Tibial artery (tissue), 4 donors: ENCODE measurements at regions not wholly inside any gene's neighbourhood (a gene's known extent, or its start where the extent isn't known, plus 50 kb on each side); places are given as distances from the start of the nearest gene placed in this dataset.
"Not testable (repeated sequence)": the region's sequence is repeated elsewhere in the genome, so short reads cannot be mapped to it uniquely, and the experiment has no call there.

Experiments used
- DNase-seq, 2 donors: peaks; one replicate each; pipeline ENCODE4 v3.0.0-alpha.2; 2019
- H3K27ac ChIP-seq, 2 donors: fragments of 200-600 bp; sonication (generic) in 1 of 2; 1 replicate in 1 of 2; 2 replicates in 1 of 2; pipeline ENCODE4 v1.5.1; 2018 to 2019; ENCODE audit warnings: mild to moderate bottlenecking in 1 of 2
- H3K27me3 ChIP-seq, 2 donors: fragments of 200-600 bp; sonication (generic) in 1 of 2; one replicate each; pipeline versions ENCODE4 v1.5.1 to v1.6.0; 2016 to 2019
- H3K36me3 ChIP-seq, 3 donors: fragments of 200-600 bp; sonication (generic) in 2 of 3; one replicate each; pipeline ENCODE4 v1.5.1; 2016 to 2019; ENCODE audit warnings: mild to moderate bottlenecking in 2 of 3
- H3K4me1 ChIP-seq, 4 donors: fragments of 200-600 bp; sonication (generic) in 2 of 4; 1 replicate in 3 of 4; 2 replicates in 1 of 4; pipeline ENCODE4 v1.5.1; 2016 to 2019
- H3K4me3 ChIP-seq, 2 donors: fragments of 200-600 bp; sonication (generic) in 1 of 2; 1 replicate in 1 of 2; 2 replicates in 1 of 2; pipeline ENCODE4 v1.5.1; 2018 to 2019; ENCODE audit warnings: mild to moderate bottlenecking in 2 of 2
- H3K9me3 ChIP-seq, 3 donors: fragments of 200-600 bp; sonication (generic) in 1 of 3; one replicate each; pipeline ENCODE4 v1.5.1; 2016 to 2019
- CTCF ChIP-seq, 2 experiments: fragments of 200-600 bp in 1 of 2; fragments of 450-650 bp in 1 of 2; IDR thresholded peaks; one replicate each; pipeline ENCODE4 v1.5.1; 2017 to 2019; ENCODE audit warnings: antibody characterized with exemption in 2 of 2, mild to moderate bottlenecking in 1 of 2, moderate library complexity in 1 of 2
- intact Hi-C: fragments of 100-400 bp; cut with DNase I; formaldehyde crosslinking; loops from one replicate; pipeline ENCODE4 v1.15.0; 2023; ENCODE audit warnings: low total_unique reads

GRCh38 chr3:193023218-193023617 lies 105.6 kb upstream of the MB21D2 start:
- Histone ChIP-seq H3K36me3 (no peaks in the 10 kb centered on the region), H3K27me3 (no peaks in the 10 kb centered on the region), H3K9me3 (no peaks in the 10 kb centered on the region), H3K4me1 (no peaks in the 10 kb centered on the region), H3K4me3 (no peak overlapping the region), H3K27ac (no peak overlapping the region)
- TF ChIP-seq CTCF (IDR thresholded peaks at IDR 0.05): no peak
- intact Hi-C loops: no loop called here
- DNase-seq: no peak

- no peaks in the 10 kb centered on the region for H3K4me1 ChIP-seq
- no peaks in the 10 kb centered on the region for H3K27me3 ChIP-seq
- no peak for TF ChIP-seq CTCF (IDR thresholded peaks at IDR 0.05)
- H3K36me3 ChIP-seq: no peaks in the 10 kb centered on the region
- DNase-seq: no peak
- intact Hi-C loops: no loop called here
- H3K27ac ChIP-seq: no peak overlapping the region
- H3K4me3 ChIP-seq: no peak overlapping the region
- no peaks in the 10 kb centered on the region for H3K9me3 ChIP-seq
Measured at GRCh38 chr3:193028258-193028657, 110.6 kb upstream of the MB21D2 start.

- Histone ChIP-seq H3K27ac (no peak overlapping the region), H3K27me3 (no peaks in the 10 kb centered on the region), H3K36me3 (no peaks in the 10 kb centered on the region), H3K4me3 (no peak overlapping the region), H3K4me1 (no peaks in the 10 kb centered on the region), H3K9me3 (no peaks in the 10 kb centered on the region)
- no peak for DNase-seq
- TF ChIP-seq CTCF (IDR thresholded peaks at IDR 0.05): no peak
- intact Hi-C loops: no loop called here
Measured at GRCh38 chr3:193029800-193030199, 112.1 kb upstream of the MB21D2 start.

GRCh38 chr3:193030276-193030675 lies 112.6 kb upstream of the MB21D2 start:
- Histone ChIP-seq H3K9me3 (no peaks in the 10 kb centered on the region), H3K36me3 (no peaks in the 10 kb centered on the region), H3K4me1 (no peaks in the 10 kb centered on the region), H3K27me3 (no peaks in the 10 kb centered on the region), H3K27ac (no peak overlapping the region), H3K4me3 (no peak overlapping the region)
- intact Hi-C loops: no loop called here
- no peak for TF ChIP-seq CTCF (IDR thresholded peaks at IDR 0.05)
- DNase-seq: no peak

GRCh38 chr3:193031911-193032310 lies 114.3 kb upstream of the MB21D2 start:
- DNase-seq: no peak
- no peak for TF ChIP-seq CTCF (IDR thresholded peaks at IDR 0.05)
- Histone ChIP-seq H3K4me1 (no peaks in the 10 kb centered on the region), H3K27ac (no peak overlapping the region), H3K9me3 (no peaks in the 10 kb centered on the region), H3K4me3 (no peak overlapping the region), H3K36me3 (no peaks in the 10 kb centered on the region), H3K27me3 (no peaks in the 10 kb centered on the region)
- intact Hi-C loops: no loop called here

GRCh38 chr3:193033226-193033780 lies 115.6 kb upstream of the MB21D2 start:
- no peak overlapping the region for H3K4me3 ChIP-seq
- no peak overlapping the region for H3K27ac ChIP-seq
- intact Hi-C loops: no loop called here
- H3K36me3 ChIP-seq: no peaks in the 10 kb centered on the region
- no peaks in the 10 kb centered on the region for H3K4me1 ChIP-seq
- peaks cover 0 to 3% of the 10 kb centered on the region in 2 donors for H3K27me3 ChIP-seq
- no peak for TF ChIP-seq CTCF (IDR thresholded peaks at IDR 0.05)
- no peak for DNase-seq
- no peaks in the 10 kb centered on the region for H3K9me3 ChIP-seq

GRCh38 chr3:193037828-193038227 lies 120.2 kb upstream of the MB21D2 start:
- intact Hi-C loops, DNase-seq, H3K4me1 ChIP-seq, H3K4me3 ChIP-seq, H3K9me3 ChIP-seq, H3K27me3 ChIP-seq, H3K27ac ChIP-seq, H3K36me3 ChIP-seq: not testable (repeated sequence)
